Astrocyte (in vitro differentiated cells and primary cell): ENCODE measurements at regions not wholly inside any gene's neighbourhood (a gene's known extent, or its start where the extent isn't known, plus 50 kb on each side); places are given as distances from the start of the nearest gene placed in this dataset.

Source experiments
- CTCF ChIP-seq: IDR thresholded peaks from 2 replicates; pipeline ENCODE4 v1.5.1; 2011; ENCODE audit warnings: low read depth, mild to moderate bottlenecking, inconsistent platforms, low read length, moderate library complexity; ENCODE audit not compliant: insufficient read depth
- EZH2 ChIP-seq: IDR thresholded peaks from 2 replicates; pipeline ENCODE4 v1.6.1; 2012; ENCODE audit warnings: mild to moderate bottlenecking, low read length, inconsistent platforms; ENCODE audit not compliant: insufficient read depth

GRCh38 chr13:104895521-104895920 lies 1639.9 kb downstream of the EFNB2 start:
- no peak for TF ChIP-seq CTCF
- no peak for TF ChIP-seq EZH2
